GM21367 (cell line): ENCODE measurements at regions not wholly inside any gene's neighbourhood (a gene's known extent, or its start where the extent isn't known, plus 50 kb on each side); places are given as distances from the start of the nearest gene placed in this dataset.
"Not testable (repeated sequence)": the region's sequence is repeated elsewhere in the genome, so short reads cannot be mapped to it uniquely, and the experiment has no call there.

Experiments
- ATAC-seq: cut with Tn5 transposase; IDR thresholded peaks from one replicate; pipeline ENCODE4 v1.9.1; 2021; ENCODE audit not compliant: unreplicated experiment

DNA sequence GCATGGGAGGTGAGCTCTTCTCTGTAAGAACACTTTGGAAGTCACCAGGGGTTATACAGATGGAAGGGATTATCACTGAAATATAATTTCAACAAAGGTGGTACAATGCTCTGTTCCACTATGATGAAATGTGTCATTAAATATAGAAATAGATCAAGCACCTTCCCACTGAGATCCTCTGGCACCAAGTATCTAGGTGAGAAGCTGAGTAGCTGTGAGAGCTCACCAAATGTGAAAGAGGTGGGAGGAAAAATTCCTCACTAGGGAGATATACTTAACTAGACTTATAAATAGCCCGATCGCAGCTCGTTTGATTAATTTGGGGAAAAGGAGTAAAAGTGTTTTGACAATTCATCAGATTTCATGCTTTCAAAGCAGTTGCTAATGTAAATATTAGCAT, 247.6 kb downstream of the SMAD2 start:
- ATAC-seq, result no peak

DNA sequence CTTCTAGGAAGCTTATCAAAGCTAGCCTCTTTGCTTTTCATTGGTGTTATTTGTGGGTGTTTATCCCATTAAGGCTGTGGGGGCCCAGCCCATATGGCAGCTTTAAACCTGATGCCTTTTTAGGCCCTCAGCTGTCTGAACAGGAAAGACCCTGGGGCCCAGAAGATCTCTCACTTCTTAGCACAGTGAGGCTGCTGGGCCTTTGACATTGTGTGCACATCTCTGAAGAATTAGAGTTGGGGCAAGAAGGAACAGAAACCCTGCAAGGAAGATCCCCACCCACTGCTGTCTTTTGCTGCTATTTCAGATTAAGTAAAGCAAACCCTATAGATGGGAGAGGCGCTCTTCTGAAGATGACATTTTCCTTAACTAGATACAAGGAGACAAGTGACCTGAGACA, 250.0 kb downstream of the SMAD2 start:
- ATAC-seq, result peak; percentile 52

DNA sequence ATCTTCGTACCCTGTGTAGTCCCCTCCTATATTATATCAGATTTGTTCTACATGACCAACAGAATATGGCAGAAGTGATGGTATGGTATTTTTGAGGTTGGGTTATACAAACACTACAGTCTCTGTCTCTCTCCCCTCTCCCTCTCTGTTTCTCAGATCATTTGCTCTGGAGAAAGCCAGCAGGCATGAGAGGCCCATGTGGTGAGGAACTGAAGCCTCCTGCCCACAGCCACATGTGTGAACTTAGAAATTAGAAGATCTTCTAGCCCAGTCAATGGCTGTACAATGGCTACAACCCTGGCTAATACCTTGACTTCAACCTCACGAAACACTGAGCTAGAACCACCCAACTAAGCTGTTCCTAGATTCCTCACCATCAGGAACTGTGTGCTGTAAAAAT, 250.6 kb downstream of the SMAD2 start:
- ATAC-seq, result no peak

DNA sequence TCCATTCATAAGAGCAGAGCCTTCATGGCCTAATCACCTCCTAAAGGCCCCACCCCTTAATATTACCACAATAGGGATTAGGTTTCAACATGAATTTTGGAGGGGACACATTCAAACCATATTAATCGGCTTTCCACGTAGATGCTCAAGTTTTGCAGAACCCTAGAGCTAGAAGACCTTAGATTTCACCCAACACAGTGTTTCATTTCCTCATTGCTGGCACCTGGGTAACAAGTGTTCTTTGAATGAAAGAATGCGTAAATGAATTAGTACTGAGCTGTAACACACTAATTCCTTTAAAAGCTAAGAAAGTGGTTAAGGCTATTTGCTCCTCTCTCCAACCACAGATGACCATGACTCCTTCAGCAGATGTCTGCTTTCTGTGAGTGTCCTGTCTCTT, 252.5 kb downstream of the SMAD2 start:
- no peak for ATAC-seq

DNA sequence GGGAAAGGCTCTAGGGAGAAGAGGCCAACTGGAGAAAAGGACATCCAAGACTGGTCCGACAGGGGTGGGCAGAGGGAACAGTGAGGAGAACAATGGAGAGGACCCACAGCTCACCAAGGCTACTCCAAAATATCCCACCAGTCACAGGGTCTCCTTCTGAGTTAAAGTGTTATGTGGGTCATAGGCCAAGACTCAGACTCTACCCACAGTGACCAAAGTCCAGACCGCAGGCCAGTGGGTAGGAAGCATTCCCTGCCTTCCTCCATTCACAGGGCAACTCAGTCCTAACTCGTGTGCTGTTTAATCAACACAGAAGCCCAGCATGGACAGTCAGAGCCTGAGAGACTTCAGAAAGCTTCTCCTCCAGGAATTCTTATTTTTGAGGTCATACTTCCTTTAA, 260.6 kb downstream of the SMAD2 start:
- no peak for ATAC-seq

DNA sequence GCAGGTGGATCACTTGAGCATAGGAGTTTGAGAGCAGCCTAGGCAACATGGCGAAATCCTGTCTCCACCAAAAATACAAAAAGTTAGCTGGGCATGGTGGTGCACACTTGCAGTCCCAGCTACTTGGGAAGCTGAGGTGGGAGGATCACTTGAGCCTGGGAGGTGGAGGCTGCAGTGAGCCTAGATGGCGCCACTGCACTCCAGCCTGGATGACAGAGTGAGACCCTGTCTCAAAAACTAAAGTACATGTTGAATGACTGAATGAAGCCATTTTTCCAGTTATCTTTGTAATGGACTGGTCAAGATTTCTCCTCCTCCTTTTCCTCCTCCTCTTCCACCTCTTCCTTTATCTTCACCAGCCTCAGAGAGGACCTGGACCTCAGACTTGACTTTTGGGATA, 272.0 kb downstream of the SMAD2 start:
- ATAC-seq, result no peak

DNA sequence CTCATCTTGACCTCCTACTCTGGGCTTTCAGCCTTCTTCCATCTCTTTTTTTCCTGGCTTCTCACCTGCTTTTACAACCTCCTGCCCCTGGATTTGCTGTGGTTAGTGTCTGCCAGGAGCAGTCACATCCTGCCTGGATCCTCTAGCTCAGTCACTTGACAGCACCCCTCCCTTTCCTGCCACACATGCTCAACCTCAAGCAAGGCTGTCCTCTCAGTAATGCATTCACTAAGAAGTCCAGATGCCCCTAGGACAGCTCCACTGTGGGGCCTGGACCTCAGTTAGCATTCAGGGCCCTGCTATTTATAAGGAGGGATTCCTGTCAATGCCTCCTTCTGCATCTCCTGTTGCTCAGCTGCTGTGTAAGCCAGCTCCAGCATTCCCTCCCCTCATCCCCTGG, 275.5 kb downstream of the SMAD2 start:
- no peak for ATAC-seq

DNA sequence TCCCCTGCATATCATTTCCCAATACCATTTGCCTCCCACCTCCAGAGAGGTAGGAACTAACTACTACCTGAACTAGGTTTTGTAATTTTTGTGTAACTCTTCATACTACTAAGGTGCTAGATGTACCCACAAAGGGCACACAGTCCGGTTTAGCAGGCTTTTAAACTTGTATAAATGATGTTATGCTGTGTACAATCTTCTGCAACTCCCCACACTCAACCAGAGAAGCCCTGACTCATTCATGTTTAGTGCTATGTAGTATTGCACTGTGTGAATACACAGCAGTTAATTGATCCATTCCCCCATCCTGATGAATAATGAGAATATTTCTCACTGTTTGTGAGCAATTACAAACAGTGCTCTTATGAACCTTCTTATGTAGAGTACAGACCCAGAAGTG, 285.6 kb downstream of the SMAD2 start:
- ATAC-seq, result no peak

DNA sequence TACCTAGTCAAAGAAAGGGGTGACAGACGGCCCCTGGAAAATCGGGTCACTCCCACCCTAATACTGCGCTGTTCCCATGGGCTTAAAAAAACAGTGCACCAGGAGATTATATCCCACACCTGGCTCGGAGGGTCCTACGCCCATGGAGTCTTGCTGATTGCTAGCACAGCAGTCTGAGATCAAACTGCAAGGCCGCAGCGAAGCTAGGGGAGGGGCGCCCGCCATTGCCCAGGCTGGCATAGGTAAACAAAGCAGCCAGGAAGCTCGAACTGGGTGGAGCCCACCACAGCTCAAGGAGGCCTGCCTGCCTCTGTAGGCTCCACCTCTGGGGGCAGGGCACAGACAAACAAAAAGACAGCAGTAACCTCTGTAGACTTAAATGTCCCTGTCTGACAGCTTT, 292.9 kb downstream of the SMAD2 start:
- not testable (repeated sequence) for ATAC-seq

DNA sequence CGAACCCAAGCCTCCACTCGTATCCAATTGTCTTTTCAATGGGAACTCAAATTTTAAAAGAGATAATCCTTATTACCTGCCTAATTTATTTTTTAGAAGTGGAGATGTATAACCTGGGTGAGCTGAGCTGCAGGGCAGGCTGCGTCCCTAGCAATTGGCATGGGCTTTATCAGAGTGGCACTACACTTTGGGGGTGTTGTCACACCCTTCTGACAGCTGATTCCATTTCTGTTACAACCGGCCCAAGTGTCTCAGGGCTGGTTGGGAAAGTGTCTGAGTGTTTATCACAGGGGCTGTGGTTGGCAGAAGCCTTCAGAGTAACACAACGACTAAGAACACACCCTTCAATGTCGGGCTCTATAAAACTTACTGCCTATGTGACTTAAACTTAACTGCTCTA, 295.0 kb downstream of the SMAD2 start:
- no peak for ATAC-seq

DNA sequence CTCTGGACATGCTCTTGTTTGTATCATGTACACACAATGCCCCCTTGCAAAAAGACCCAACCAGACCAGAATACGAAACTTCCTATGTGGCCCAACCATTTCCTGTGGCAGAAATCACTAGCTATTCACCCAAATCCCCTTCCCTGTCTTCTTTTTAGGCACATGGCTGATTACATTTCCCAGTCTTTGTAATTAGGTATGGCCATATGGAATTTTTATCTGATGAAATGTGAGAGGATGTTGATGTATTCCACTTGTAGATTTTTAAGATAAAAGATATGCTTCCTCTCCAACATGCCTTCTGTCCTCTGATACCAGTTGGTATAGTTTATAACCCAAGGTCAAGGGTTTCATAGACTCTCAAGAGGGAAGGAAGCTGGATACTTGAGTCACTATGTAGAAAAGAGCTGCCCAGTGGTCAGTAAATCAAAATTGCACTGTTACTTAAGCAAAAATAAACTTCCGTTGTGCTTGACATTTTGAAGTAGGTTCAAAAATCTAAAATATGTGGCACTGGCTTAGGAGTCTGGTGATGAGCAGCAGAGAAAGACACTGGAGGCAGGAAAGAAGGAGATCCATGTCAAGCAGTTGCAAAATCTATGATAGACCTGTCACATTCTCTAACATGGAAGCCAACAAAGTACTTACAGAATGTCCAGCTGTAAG, 297.4 kb downstream of the SMAD2 start:
- no peak for ATAC-seq

DNA sequence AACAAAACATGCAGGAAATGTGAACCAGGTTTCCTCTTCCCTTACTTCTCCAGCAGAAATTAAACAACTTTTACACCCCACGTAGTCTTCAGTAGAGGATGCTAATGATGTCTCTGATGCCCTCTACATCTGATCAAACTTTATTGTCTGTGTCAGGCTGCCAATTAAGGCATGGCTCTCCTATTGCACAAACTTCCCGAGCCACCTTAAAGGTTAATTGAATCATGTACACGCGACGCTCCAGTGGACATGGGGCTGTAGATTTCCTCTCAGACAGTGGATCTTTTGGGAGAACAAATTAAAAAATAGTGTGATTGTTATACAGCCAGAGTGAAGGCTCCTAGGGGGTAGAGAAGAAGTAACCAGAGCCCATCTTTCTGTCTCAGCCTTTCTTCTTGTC, 301.6 kb downstream of the SMAD2 start:
- ATAC-seq, result no peak

DNA sequence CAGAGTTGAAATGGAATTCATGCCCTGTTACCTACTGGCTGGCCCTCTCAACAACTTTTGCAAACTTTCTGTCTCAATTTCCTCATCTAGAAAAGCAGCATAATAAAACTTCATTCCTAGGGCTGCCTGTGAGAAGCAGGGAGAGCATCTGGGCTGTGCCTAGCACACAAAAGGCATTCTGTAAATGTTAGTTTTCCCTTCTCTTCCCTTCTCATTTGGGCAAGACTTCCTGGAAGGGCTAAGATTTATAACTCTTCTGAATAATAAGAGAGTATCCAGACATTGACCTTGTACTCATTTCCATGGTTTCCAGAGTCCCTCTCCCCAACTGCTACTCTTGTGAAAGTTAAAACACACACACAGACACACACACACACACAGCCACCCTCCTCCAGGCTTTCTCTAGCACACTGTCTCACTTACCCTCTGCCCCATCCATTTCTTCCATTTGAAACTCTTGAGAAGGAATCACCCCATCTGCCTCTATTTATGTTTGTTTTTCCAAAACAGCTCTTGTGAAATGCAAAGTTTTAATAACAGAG, 302.1 kb downstream of the SMAD2 start:
- ATAC-seq, result no peak

DNA sequence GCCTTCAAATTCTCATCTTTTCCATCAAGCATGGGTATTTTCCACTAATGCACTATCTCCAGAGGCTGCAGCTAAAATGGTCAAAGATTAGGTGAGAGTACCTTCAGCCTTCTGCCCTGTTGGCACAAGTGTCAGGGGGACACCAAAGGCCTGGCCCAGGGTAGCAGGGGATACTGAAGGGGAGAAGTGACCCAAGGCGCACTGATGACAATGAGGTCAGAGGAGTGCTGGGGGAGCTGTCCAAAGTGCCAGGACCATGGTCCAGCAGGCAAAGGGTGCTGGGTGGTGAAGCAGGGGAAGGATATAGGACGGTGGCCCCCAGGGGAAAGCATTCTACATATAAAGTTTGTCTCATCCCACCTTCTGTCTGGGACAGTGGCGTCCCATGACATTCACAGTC, 303.4 kb downstream of the SMAD2 start:
- no peak for ATAC-seq

DNA sequence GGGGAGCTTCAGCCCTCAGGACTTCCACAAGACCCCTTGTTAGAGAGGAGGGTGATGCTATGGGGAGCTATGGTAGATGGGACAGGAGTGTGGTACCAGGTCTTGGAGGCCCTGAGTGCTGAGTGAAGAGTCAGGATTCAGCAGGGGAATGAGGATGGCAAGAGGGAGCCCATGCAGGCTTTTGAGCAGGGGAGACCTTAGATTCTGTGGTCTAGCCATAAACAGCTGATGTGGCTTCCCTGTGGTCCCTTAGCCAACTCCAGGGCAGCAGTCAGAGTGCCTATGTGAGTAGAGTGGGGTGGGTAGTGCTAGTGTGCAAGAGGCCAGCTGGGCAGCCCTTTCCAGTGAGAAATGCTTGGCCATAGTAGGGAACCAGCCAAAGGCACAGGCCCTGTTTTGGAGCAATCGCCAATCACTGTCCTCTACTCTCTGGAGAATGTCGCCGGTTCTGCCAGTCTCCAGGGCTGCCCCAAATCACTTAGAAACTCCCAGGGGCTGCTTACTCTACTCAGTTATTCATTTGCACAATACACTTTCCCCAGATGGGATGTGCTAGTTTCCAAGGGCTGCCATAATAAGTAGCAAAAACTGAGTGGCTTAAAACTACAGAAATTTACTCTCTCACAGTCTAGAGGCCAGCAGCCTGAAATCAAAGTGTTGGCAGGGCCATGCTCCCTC, 310.5 kb downstream of the SMAD2 start:
- ATAC-seq, result no peak

DNA sequence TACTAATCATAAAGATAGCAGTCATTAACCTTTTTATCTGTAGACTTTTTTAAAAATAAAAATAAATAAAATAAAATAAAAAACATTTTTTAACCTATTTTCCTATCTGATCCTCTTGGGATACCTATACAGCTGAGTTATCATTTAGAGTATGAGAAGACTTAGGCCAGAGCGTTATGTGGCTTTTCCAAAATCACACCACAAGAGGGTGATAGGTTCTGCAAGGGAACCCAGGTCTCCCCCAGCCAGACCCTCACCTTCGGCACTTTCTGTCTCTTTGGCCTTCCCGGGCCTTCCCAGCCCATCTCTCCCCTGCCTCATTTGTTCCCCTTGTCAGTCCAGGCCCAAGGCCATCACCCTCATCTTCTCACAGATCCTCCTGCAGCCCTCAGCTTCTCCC, 311.7 kb downstream of the SMAD2 start:
- ATAC-seq, result no peak

DNA sequence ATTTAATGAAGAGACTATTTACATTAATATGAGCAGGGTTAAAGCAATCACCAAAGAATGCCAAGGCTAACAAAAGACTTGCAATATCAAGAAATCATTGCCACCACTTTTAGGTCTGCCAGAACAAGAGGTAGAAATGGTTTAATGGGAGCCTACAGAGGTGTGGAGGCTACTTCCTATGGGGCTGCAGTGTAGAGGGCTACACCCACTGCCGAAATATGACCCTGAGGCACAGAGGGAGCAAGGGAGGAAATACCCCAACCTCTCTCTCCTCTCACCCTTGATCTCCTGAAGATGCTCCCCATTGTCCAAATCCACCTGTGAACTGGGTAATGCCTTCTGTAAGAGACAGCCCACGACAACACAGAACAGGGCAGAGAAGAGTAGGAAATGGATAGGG, 315.4 kb downstream of the SMAD2 start:
- no peak for ATAC-seq

DNA sequence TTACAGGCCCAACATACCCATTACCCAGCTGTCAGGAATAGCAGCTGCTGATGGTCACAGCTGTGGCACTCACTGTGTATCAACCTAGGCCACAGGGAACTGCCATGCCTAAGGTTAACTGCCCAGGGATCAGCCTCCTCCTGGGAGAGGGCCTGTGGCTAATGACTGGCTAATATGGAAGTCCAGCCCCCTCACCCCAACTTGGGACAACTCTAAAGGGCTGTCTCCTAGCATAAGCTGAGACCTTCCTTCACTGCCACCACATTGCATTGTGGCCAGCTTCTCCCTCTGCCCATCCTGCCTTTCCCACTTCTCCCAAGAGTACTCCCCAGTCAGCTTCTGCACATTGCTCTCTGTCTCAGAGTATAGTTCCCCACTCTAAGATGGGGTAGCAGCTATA, 316.5 kb downstream of the SMAD2 start:
- no peak for ATAC-seq

DNA sequence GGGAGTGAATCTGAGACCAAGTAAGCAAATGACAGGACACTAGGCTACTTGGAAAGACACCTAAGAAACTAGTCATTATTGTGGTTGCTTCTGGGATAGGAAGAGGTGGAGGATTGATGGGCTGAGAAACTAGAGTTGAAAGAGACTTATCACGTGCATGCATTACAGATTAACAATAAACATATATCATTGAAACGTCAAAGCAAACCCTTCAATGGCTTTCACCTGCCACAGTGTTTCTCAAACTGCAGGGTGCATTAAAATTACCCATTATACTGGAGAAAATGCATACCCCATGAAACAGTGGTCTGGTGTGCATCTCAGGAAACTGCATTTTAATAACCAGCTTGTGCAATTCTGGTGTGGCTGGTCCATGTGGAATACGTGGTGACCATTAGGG, 318.8 kb downstream of the SMAD2 start:
- ATAC-seq, result no peak

DNA sequence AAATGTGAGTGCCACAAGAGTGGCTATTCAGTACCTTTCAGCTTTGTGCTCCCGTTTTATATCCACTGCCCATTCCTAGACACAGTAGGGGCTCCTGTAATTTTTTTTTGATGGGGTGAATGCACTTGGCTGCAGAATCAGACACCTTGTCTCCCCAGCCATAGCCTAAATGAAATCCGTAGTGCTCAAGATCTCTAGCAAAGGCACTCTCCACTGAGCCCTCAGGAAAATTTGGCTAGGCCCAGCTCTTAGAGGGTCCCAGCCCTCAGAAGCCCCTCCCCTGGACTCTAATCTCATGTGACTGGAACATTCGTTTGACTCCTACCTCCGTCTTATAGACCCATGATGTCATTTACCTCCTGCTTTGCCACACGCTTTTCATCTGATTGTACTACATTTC, 323.9 kb downstream of the SMAD2 start:
- ATAC-seq, result no peak

DNA sequence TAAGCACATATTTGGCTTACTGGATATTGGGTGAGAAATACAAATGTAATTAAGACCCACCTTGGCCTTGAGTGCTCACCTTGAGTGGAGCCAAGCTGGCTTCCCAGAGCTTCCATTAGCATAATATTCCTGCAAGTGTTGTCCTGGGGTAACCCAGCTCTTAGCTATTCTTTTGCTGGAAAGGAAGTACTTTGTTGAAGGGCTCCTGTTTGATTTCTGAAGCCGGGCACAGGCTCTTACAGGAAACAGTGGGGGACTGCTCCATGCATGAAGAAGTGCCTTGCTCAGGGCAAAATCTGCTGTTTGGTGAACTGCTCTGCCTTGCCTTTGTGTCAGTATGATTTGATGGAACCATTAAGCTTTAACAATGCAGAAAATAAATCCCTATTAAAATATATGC, 325.4 kb downstream of the SMAD2 start:
- no peak for ATAC-seq

DNA sequence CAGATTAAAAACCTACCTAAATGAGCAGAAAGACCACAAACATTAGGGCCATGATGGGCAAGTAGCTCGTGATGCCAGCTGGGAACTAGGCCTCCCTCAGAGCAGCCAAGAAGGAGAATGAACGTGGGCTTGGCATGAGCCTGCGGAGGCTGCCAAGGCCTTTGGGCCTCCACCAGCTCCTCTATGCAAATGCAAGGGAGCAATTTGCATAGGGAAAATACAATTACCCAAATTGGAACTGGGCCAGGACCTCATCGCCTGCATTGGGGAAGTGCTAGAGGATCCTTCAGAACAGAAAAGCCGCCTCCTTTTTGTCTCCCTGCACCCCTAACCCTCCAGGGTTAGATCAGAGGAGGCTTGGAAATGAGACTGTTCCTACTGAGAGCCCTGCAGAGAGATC, 326.4 kb downstream of the SMAD2 start:
- ATAC-seq, result no peak

DNA sequence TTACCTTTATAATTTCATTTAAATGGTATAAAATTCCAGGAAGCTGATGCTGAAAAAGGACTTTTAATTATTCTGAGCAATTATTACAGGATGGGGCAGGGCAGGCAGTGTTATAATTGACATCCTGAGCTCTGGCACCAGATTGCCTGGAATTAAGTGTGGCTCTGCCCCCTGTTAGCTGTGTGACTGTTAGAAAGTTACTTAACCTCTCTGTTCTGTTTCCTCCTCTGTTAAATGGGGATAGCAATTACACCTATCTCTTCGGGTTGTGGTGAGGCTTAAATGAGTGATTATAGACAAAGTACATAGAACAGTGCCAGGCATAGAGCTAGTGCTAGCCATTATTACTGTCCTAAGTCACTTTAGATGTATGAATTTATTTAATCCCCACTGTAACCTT, 327.3 kb downstream of the SMAD2 start:
- no peak for ATAC-seq
